Lower leg skin (tissue), 4 donors: ENCODE measurements at regions not wholly inside any gene's neighbourhood (a gene's known extent, or its start where the extent isn't known, plus 50 kb on each side); places are given as distances from the start of the nearest gene placed in this dataset.

Experiments
- DNase-seq, 2 donors: peaks; one replicate each; pipeline ENCODE4 v3.0.0-alpha.2; 2019; ENCODE audit warnings: low spot score in 2 of 2
- H3K4me3 ChIP-seq: fragments of 200-600 bp; sonication (generic); 2 replicates; pipeline ENCODE4 v1.5.1; 2017; ENCODE audit warnings: mild to moderate bottlenecking, low read depth; ENCODE audit not compliant: poor library complexity, severe bottlenecking
- POLR2A ChIP-seq, 2 donors: fragments of 450-650 bp; IDR thresholded peaks; one replicate each; pipeline ENCODE4 v1.6.1; 2016 to 2017; ENCODE audit warnings: antibody characterized with exemption in 2 of 2, mild to moderate bottlenecking in 1 of 2, moderate library complexity in 1 of 2
- WGBS, 2 donors: methylation state at CpG; one replicate each; pipeline ENCODE4 v1.1.5; 2018; 5-methylcytosine and 5-hydroxymethylcytosine counted together
- intact Hi-C: fragments of 100-400 bp; cut with DNase I; formaldehyde crosslinking; loops from one replicate; pipeline ENCODE4 v1.15.0; 2023; ENCODE audit warnings: low total_unique reads
- TF ChIP-seq, protein P1 (sequence below), 3 donors: fragments of 450-650 bp; IDR thresholded peaks; one replicate each; pipeline ENCODE4 v1.5.1; 2016; ENCODE audit warnings: antibody characterized with exemption in 3 of 3, mild to moderate bottlenecking in 3 of 3, moderate library complexity in 2 of 3

GRCh38 chr13:40172878-40173277, 493.6 kb downstream of the FOXO1 start:
- no peak overlapping the region for H3K4me3 ChIP-seq
- no peak for DNase-seq
- TF ChIP-seq, protein P1, sequence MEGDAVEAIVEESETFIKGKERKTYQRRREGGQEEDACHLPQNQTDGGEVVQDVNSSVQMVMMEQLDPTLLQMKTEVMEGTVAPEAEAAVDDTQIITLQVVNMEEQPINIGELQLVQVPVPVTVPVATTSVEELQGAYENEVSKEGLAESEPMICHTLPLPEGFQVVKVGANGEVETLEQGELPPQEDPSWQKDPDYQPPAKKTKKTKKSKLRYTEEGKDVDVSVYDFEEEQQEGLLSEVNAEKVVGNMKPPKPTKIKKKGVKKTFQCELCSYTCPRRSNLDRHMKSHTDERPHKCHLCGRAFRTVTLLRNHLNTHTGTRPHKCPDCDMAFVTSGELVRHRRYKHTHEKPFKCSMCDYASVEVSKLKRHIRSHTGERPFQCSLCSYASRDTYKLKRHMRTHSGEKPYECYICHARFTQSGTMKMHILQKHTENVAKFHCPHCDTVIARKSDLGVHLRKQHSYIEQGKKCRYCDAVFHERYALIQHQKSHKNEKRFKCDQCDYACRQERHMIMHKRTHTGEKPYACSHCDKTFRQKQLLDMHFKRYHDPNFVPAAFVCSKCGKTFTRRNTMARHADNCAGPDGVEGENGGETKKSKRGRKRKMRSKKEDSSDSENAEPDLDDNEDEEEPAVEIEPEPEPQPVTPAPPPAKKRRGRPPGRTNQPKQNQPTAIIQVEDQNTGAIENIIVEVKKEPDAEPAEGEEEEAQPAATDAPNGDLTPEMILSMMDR (IDR thresholded peaks at IDR 0.05), result no peak
- TF ChIP-seq POLR2A (IDR thresholded peaks at IDR 0.05), result no peak
- 59 to 70% methylated on average over 7 of the region's 7 CpGs for WGBS, 2 donors
- intact Hi-C loops, result no loop called here

DNA sequence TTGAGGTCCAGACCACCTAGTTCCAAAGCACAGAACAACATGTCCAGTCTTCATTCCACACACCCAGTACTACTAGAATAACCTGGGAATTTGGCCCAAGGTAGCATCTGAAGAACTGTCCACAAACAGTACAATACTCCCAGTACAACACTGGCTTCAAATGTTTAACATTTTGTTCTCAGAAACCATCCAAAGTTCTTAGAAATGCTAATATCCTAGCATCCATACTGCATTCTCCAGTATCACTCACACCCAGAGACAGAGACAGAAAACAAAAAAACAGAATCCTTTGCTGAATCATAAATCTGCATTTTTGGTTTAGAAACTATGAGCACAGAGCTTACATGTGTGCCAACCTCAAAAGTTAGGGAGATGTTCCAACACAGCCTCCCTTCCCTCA, 490.8 kb downstream of the FOXO1 start:
- H3K4me3 ChIP-seq, result no peak overlapping the region
- intact Hi-C loops, result no loop called here
- DNase-seq, result no peak
- TF ChIP-seq, protein P1 (IDR thresholded peaks at IDR 0.05), result no peak
- no peak for TF ChIP-seq POLR2A (IDR thresholded peaks at IDR 0.05)

DNA sequence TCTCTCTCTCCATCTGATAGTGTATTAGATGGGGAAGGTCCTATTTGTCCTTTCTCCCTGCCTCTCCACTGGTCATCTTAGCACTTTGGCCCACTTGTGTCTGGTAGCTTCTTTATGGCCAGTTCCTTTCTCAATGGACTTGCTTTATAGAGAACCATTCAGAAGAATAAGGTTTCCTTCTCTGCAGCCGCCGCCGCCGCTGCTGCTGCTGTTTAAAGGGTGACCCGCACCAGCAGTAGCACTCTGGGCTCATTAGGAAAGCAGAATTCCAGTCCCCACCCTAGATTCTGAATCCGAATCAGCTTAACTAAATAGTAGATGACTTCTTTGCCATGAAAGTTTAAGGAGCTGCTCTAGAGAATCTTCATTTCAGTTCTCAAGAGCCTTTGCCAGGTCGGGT, 490.2 kb downstream of the FOXO1 start:
- WGBS, 2 donors, result 88 to 94% methylated on average over 7 of the region's 7 CpGs

DNA sequence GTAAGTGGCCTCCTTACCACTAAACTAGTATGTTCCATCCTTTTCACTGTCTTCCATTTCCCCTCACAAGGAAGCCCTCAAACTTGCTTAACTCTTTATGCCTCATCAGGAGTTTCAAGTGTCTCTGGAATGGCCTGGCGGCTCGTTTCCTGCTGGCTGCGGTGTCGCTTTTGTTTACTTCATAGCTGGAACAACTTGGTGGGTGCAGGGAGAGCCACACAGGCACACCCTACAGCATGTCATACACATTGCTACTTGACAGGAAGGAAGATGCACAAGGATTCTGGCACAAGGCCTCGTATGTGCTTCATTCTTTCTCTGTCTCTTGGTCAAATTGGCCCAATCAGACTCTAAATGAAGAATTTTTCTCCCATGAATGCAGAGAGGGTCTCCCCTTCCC, 488.3 kb downstream of the FOXO1 start:
- intact Hi-C loops, result no loop called here
- TF ChIP-seq POLR2A (IDR thresholded peaks at IDR 0.05), result no peak
- TF ChIP-seq, protein P1 (IDR thresholded peaks at IDR 0.05), result no peak
- peak in 1 of 2 donors; percentile 33 for DNase-seq
- 72 to 76% methylated on average over 5 of the region's 5 CpGs for WGBS, 2 donors
- H3K4me3 ChIP-seq, result no peak overlapping the region

More for the DNA sequence above, 490.2 kb downstream of the FOXO1 start:
- no peak for DNase-seq
- TF ChIP-seq, protein P1 (IDR thresholded peaks at IDR 0.05), result no peak
- no peak for TF ChIP-seq POLR2A (IDR thresholded peaks at IDR 0.05)
- intact Hi-C loops, result no loop called here
- H3K4me3 ChIP-seq, result no peak overlapping the region

- WGBS, 2 donors, result 77% methylated on average over 3 of the region's 3 CpGs
- no peak for TF ChIP-seq POLR2A (IDR thresholded peaks at IDR 0.05)
- TF ChIP-seq, protein P1 (IDR thresholded peaks at IDR 0.05), result no peak
- no peak for DNase-seq
- intact Hi-C loops, result no loop called here
- H3K4me3 ChIP-seq, result no peak overlapping the region
Measured at GRCh38 chr13:40179445-40180281, 486.8 kb downstream of the FOXO1 start.

DNA sequence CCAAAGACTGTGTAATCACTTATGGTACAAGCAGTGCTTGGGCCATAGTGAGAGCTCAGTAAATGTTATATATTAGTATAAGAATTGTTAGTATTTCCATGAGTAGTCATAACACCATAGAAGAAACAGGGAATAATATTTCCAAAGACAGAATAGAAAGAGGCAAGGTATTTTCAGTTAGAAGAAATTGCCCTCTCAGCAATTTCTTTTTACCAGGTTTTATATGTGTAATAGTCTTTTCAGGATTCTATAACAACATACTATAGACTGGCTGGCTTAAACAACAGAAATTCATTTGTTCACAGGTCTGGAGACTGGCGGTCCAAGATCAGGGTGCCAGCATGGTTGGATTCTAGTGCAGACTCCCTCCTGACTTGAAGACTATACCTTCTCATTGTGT, 485.7 kb downstream of the FOXO1 start:
- intact Hi-C loops, result no loop called here
- DNase-seq, result no peak
- 92 to 100% methylated on average over 1 of the region's 1 CpG for WGBS, 2 donors
- TF ChIP-seq, protein P1 (IDR thresholded peaks at IDR 0.05), result no peak
- no peak for TF ChIP-seq POLR2A (IDR thresholded peaks at IDR 0.05)
- H3K4me3 ChIP-seq, result no peak overlapping the region
